CD4-positive, alpha-beta T cell treated with Interleukin-1 beta for 1 hour (primary cell): ENCODE measurements at regions not wholly inside any gene's neighbourhood (a gene's known extent, or its start where the extent isn't known, plus 50 kb on each side); places are given as distances from the start of the nearest gene placed in this dataset.

ENCODE experiments used
- DNase-seq, 2 donors: peaks; one replicate each; pipeline ENCODE4 v3.0.0-alpha.2; 2020 to 2022

GRCh38 chr12:65630555-65630954 lies 193.7 kb upstream of the HMGA2 start:
- no peak for DNase-seq

GRCh38 chr12:65631621-65632111 lies 192.6 kb upstream of the HMGA2 start:
- no peak for DNase-seq

- DNase-seq = no peak
These were observed 192.0 kb upstream of the HMGA2 start for GRCh38 chr12:65632131-65632855.

- no peak for DNase-seq
These were observed 190.2 kb upstream of the HMGA2 start for GRCh38 chr12:65634061-65634460.

GRCh38 chr12:65634626-65635331 lies 189.5 kb upstream of the HMGA2 start:
- DNase-seq = no peak

GRCh38 chr12:65636436-65636835 lies 187.8 kb upstream of the HMGA2 start:
- DNase-seq = no peak

- DNase-seq = no peak
These were observed 187.1 kb upstream of the HMGA2 start for GRCh38 chr12:65637150-65637549.

GRCh38 chr12:65637774-65638173 lies 186.5 kb upstream of the HMGA2 start:
- DNase-seq = no peak

GRCh38 chr12:65638324-65638723 lies 186.0 kb upstream of the HMGA2 start:
- no peak for DNase-seq

- no peak for DNase-seq
These were observed 183.8 kb upstream of the HMGA2 start for GRCh38 chr12:65640489-65640901.

- DNase-seq = no peak
These were observed 182.1 kb upstream of the HMGA2 start for GRCh38 chr12:65642061-65642661.

GRCh38 chr12:65643171-65643570 lies 181.1 kb upstream of the HMGA2 start:
- DNase-seq = no peak

GRCh38 chr12:65643595-65644386 lies 180.5 kb upstream of the HMGA2 start:
- DNase-seq = no peak

GRCh38 chr12:65646127-65646643 lies 178.1 kb upstream of the HMGA2 start:
- DNase-seq = no peak

GRCh38 chr12:65647074-65647473 lies 177.2 kb upstream of the HMGA2 start:
- no peak for DNase-seq

GRCh38 chr12:65648461-65648860 lies 175.8 kb upstream of the HMGA2 start:
- DNase-seq = no peak

GRCh38 chr12:65649126-65649525 lies 175.2 kb upstream of the HMGA2 start:
- no peak for DNase-seq

GRCh38 chr12:65651060-65651459 lies 173.2 kb upstream of the HMGA2 start:
- DNase-seq = no peak

- no peak for DNase-seq
These were observed 171.0 kb upstream of the HMGA2 start for GRCh38 chr12:65653321-65653720.

GRCh38 chr12:65653946-65654629 lies 170.2 kb upstream of the HMGA2 start:
- no peak for DNase-seq

- DNase-seq = no peak
These were observed 169.2 kb upstream of the HMGA2 start for GRCh38 chr12:65655074-65655493.
